ENCODE measurements at regions not wholly inside any gene's neighbourhood (a gene's known extent, or its start where the extent isn't known, plus 50 kb on each side); places are given as distances from the start of the nearest gene placed in this dataset.

DNA sequence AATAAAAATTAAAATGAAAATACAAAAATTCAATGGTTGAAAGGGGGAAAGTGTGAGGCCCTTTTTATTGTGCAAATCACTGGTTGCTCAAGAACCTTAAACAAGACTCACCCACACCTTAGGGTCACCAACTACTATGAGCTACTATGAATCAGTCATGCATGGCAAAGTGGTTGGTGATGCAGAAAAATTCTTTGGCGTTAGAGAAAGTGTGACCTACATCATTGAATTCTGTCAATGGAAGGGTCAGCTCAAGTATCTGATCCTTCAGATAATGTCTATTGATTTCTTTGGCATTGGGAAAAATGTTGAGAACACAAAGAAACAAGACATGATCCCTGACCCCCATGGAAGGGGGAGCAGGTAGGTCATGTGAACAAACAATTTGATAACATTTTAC is 149.7 kb upstream of the ADCY2 start:
- no peak for TF ChIP-seq POLR2AphosphoS5 (IDR thresholded peaks at IDR 0.05; ENCODE audit: low read depth, low read length)
- TF ChIP-seq POLR2A (IDR thresholded peaks at IDR 0.05; ENCODE audit: low read depth, low read length) = no peak

Measured in GM12892 (cell line).